GM12878 (cell line): ENCODE measurements at regions not wholly inside any gene's neighbourhood (a gene's known extent, or its start where the extent isn't known, plus 50 kb on each side); places are given as distances from the start of the nearest gene placed in this dataset.

Experiments used
- ATF2 ChIP-seq: IDR thresholded peaks from 2 replicates; pipeline ENCODE4 v1.6.1; 2012; ENCODE audit warnings: low read length, inconsistent platforms
- CTCF ChIP-seq, 3 experiments: IDR thresholded peaks in 2 of 3; conservative IDR thresholded peaks in 1 of 3; 2 replicates each; pipeline ENCODE4 v1.5.1; 2011; ENCODE audit warnings: low read depth in 3 of 3, low read length in 3 of 3, mild to moderate bottlenecking in 3 of 3, control low read depth in 2 of 3, moderate library complexity in 2 of 3, inconsistent platforms in 1 of 3, mixed read lengths in 1 of 3; ENCODE audit not compliant: control insufficient read depth in 2 of 3, insufficient read depth in 1 of 3; ENCODE audit errors: extremely low read depth in 1 of 3
- EP300 ChIP-seq, 2 experiments: fragments of 150-350 bp in 1 of 2; IDR thresholded peaks; 2 replicates each; pipeline ENCODE4 v1.6.1; 2011 to 2012; ENCODE audit warnings: low read depth in 2 of 2, low read length in 2 of 2, borderline replicate concordance in 1 of 2, improper control_type of control experiment in 1 of 2, inconsistent platforms in 1 of 2; ENCODE audit not compliant: control insufficient read depth in 1 of 2
- ETV6 ChIP-seq, 2 experiments: fragments of 450-650 bp in 1 of 2; IDR thresholded peaks in 1 of 2; conservative IDR thresholded peaks in 1 of 2; 2 replicates each; pipeline ENCODE4 v1.6.1; 2014; ENCODE audit warnings: antibody characterized with exemption in 1 of 2, borderline replicate concordance in 1 of 2, low read depth in 1 of 2, mild to moderate bottlenecking in 1 of 2, moderate library complexity in 1 of 2
- GABPA ChIP-seq: IDR thresholded peaks from 2 replicates; pipeline ENCODE4 v1.6.1; 2014; ENCODE audit warnings: antibody characterized with exemption, low read depth, mild to moderate bottlenecking, inconsistent platforms
- MTA2 ChIP-seq: fragments of 450-650 bp; IDR thresholded peaks from 2 replicates; pipeline ENCODE4 v1.6.1; 2016; ENCODE audit warnings: low read depth, mild to moderate bottlenecking, moderate library complexity
- MXI1 ChIP-seq: fragments of 150-350 bp; IDR thresholded peaks from 2 replicates; pipeline ENCODE4 v1.6.1; 2011; ENCODE audit warnings: low read depth, mild to moderate bottlenecking, inconsistent platforms, low read length, improper control_type of control experiment
- NR2C2 ChIP-seq: IDR thresholded peaks from 2 replicates; pipeline ENCODE4 v1.6.1; 2011; ENCODE audit warnings: borderline replicate concordance, low read depth; ENCODE audit not compliant: control insufficient read depth, insufficient read length
- PML ChIP-seq: IDR thresholded peaks from 2 replicates; pipeline ENCODE4 v1.6.1; 2012; ENCODE audit warnings: low read length, inconsistent platforms
- POLR2A ChIP-seq: IDR thresholded peaks from 2 replicates; pipeline ENCODE4 v1.6.1; 2011; ENCODE audit warnings: low read depth, mild to moderate bottlenecking, low read length
- TCF3 ChIP-seq: IDR thresholded peaks from 2 replicates; pipeline ENCODE4 v1.6.1; 2012; ENCODE audit warnings: low read depth, mild to moderate bottlenecking, low read length, borderline replicate concordance; ENCODE audit not compliant: insufficient read depth

GRCh38 chr2:57448816-57449215 lies 597.8 kb upstream of the VRK2 start:
- TF ChIP-seq NR2C2 = no peak
- no peak for TF ChIP-seq ATF2
- no peak for TF ChIP-seq CTCF (IDR thresholded peaks at IDR 0.05 in 2 of 3, conservative IDR thresholded peaks at IDR 0.05 in 1 of 3; ENCODE audit: control insufficient read depth in 2 of 3, extremely low read depth in 1 of 3, insufficient read depth in 1 of 3, low read depth in 3 of 3, low read length in 3 of 3)
- no peak for TF ChIP-seq MXI1
- no peak for TF ChIP-seq POLR2A
- no peak for TF ChIP-seq PML
- no peak for TF ChIP-seq EP300 (IDR thresholded peaks at IDR 0.05; ENCODE audit: borderline replicate concordance in 1 of 2, control insufficient read depth in 1 of 2, low read depth in 2 of 2, low read length in 2 of 2)
- TF ChIP-seq GABPA = no peak
- no peak for TF ChIP-seq TCF3
- TF ChIP-seq MTA2 = no peak
- no peak for TF ChIP-seq ETV6 (conservative IDR thresholded peaks at IDR 0.05 in 1 of 2, IDR thresholded peaks at IDR 0.05 in 1 of 2; ENCODE audit: borderline replicate concordance in 1 of 2, low read depth in 1 of 2)
